B cell (primary cell): ENCODE measurements at regions not wholly inside any gene's neighbourhood (a gene's known extent, or its start where the extent isn't known, plus 50 kb on each side); places are given as distances from the start of the nearest gene placed in this dataset.

Experiments used
- ATAC-seq: fragments of 200-7000 bp; cut with Tn5 transposase; one replicate; pipeline ENCODE4 v1.10.0; 2021; ENCODE audit warnings: low read depth, mild to moderate bottlenecking, moderate number of reproducible peaks, moderate library complexity
- CTCF ChIA-PET: fragments of 350-600 bp; sonication (Branson Sonifier 250); formaldehyde crosslinking; loops from one replicate; lab custom pipeline; 2021; ENCODE audit warnings: antibody characterized with exemption, inconsistent platforms; lab: Charles Lee
- POLR2A ChIA-PET: fragments of 350-600 bp; sonication (Branson Sonifier 250); formaldehyde crosslinking; loops from one replicate; lab custom pipeline; 2021; ENCODE audit warnings: antibody characterized with exemption; lab: Charles Lee
- DNase-seq: peaks from one replicate; pipeline ENCODE4 v3.0.0; 2013
- H2AFZ ChIP-seq: 2 replicates; pipeline ENCODE4 v1.6.1; 2012; ENCODE audit warnings: mild to moderate bottlenecking, low read depth, low read length; ENCODE audit not compliant: insufficient read depth, poor library complexity, severe bottlenecking
- H3K27ac ChIP-seq, 2 donors: 1 replicate in 1 of 2; 2 replicates in 1 of 2; pipeline ENCODE4 v1.5.1; 2012 to 2013; ENCODE audit warnings: low read length in 2 of 2, mild to moderate bottlenecking in 2 of 2, moderate library complexity in 1 of 2
- H3K27me3 ChIP-seq, 4 experiments: fragments of 200-600 bp in 1 of 4; sonication (generic) in 1 of 4; replicated peaks in 1 of 4; 1 replicate in 2 of 4; 2 replicates in 2 of 4; pipeline versions ENCODE4 v1.6.1 to v1.7.0; 2013 to 2016; ENCODE audit warnings: low read length in 3 of 4, mild to moderate bottlenecking in 2 of 4, mixed read lengths in 1 of 4, moderate library complexity in 1 of 4; ENCODE audit not compliant: insufficient read depth in 4 of 4, control insufficient read depth in 3 of 4; ENCODE audit errors: control extremely low read depth in 1 of 4
- H3K36me3 ChIP-seq, 2 experiments: replicated peaks in 1 of 2; 1 replicate in 1 of 2; 2 replicates in 1 of 2; pipeline versions ENCODE4 v1.6.1 to v1.7.1; 2013; ENCODE audit warnings: low read length in 1 of 2; ENCODE audit not compliant: insufficient read depth in 2 of 2, control insufficient read depth in 1 of 2; ENCODE audit errors: control extremely low read depth in 1 of 2, extremely low read depth in 1 of 2
- H3K4me1 ChIP-seq, 2 donors: fragments of 200-600 bp in 1 of 2; sonication (generic) in 1 of 2; 1 replicate in 1 of 2; 2 replicates in 1 of 2; pipeline versions ENCODE4 v1.5.1 to v1.6.1; 2013 to 2017; ENCODE audit warnings: low read length in 2 of 2; ENCODE audit not compliant: control insufficient read depth in 2 of 2, insufficient read depth in 2 of 2
- H3K4me2 ChIP-seq: replicated peaks from 2 replicates; pipeline ENCODE3; 2012; ENCODE audit warnings: mild to moderate bottlenecking, low read depth, low read length; ENCODE audit not compliant: poor library complexity, severe bottlenecking
- H3K4me3 ChIP-seq, 5 experiments: fragments of 200-600 bp in 1 of 5; sonication (generic) in 1 of 5; 1 replicate in 3 of 5; 2 replicates in 2 of 5; pipeline versions ENCODE4 v1.5.1 to v1.7.0; 2011 to 2016; ENCODE audit warnings: low read length in 4 of 5, mild to moderate bottlenecking in 4 of 5, low read depth in 2 of 5, control low read depth in 1 of 5, moderate library complexity in 1 of 5; ENCODE audit not compliant: insufficient read depth in 1 of 5; ENCODE audit errors: control extremely low read depth in 1 of 5, extremely low read depth in 1 of 5
- H3K79me2 ChIP-seq: fragments of 200-600 bp; sonication (generic); one replicate; pipeline ENCODE4 v1.6.0; 2016; ENCODE audit warnings: low read length; ENCODE audit not compliant: control insufficient read depth, insufficient read depth
- H3K9ac ChIP-seq: fragments of 200-600 bp; sonication (generic); 2 replicates; pipeline ENCODE4 v1.6.1; 2017; ENCODE audit warnings: mild to moderate bottlenecking, low read length, moderate library complexity
- H3K9me3 ChIP-seq, 3 donors: one replicate each; pipeline versions ENCODE4 v1.6.1 to v1.7.1; 2013; ENCODE audit warnings: low read length in 2 of 3; ENCODE audit not compliant: control insufficient read depth in 2 of 3, insufficient read depth in 1 of 3; ENCODE audit errors: control extremely low read depth in 1 of 3
- H4K20me1 ChIP-seq: 2 replicates; pipeline ENCODE4 v1.6.0; 2012; ENCODE audit warnings: mild to moderate bottlenecking, low read length; ENCODE audit not compliant: insufficient read depth, control insufficient read depth, poor library complexity, severe bottlenecking
- H3K27ac Mint-ChIP-seq: one replicate; pipeline ENCODE4 v1.8.0; 2021; ENCODE audit warnings: mixed read lengths
- H3K27me3 Mint-ChIP-seq: one replicate; pipeline ENCODE4 v1.8.0; 2021; ENCODE audit warnings: mixed read lengths
- H3K4me1 Mint-ChIP-seq: one replicate; pipeline ENCODE4 v1.8.0; 2021; ENCODE audit warnings: mixed read lengths
- H3K4me3 Mint-ChIP-seq: one replicate; pipeline ENCODE4 v1.8.0; 2021; ENCODE audit warnings: mixed read lengths
- H3K9me3 Mint-ChIP-seq: one replicate; pipeline ENCODE4 v1.8.0; 2022; ENCODE audit warnings: mixed read lengths; ENCODE audit not compliant: insufficient read depth
- EZH2 ChIP-seq: IDR thresholded peaks from 2 replicates; pipeline ENCODE4 v1.6.1; 2012; ENCODE audit warnings: borderline replicate concordance, low read depth, mild to moderate bottlenecking, moderate library complexity, low read length; ENCODE audit not compliant: insufficient read depth, poor library complexity, severe bottlenecking
- WGBS: methylation state at CpG from one replicate; pipeline ENCODE4 v1.1.5; 2013; ENCODE audit warnings: missing lambda C conversion rate; ENCODE audit not compliant: insufficient coverage; 5-methylcytosine and 5-hydroxymethylcytosine counted together
- intact Hi-C: fragments of 100-400 bp; cut with micrococcal nuclease; formaldehyde crosslinking; loops from one replicate; pipeline ENCODE4 v1.10.0; 2022
- TF ChIP-seq, protein P1 (sequence below): fragments of 200-600 bp; IDR thresholded peaks from one replicate; pipeline ENCODE4 v1.8.0; 2022; ENCODE audit warnings: antibody characterized with exemption, mild to moderate bottlenecking

GRCh38 chr16:77496934-77497333 is 62.1 kb upstream of the ADAMTS18 start:
- no peak for ATAC-seq

GRCh38 chr16:77499373-77500285 is 64.8 kb upstream of the ADAMTS18 start:
- H3K9me3 ChIP-seq, result no peaks in the 10 kb centered on the region
- no peaks in the 10 kb centered on the region for H3K4me1 ChIP-seq
- no peaks in the 10 kb centered on the region for H4K20me1 ChIP-seq
- no peak overlapping the region for H3K9ac ChIP-seq
- DNase-seq (no peak), ATAC-seq (no peak)
- H3K4me2 ChIP-seq, result no peak overlapping the region
- H3K79me2 ChIP-seq, result no peaks in the 10 kb centered on the region
- H3K27ac Mint-ChIP-seq, result no peak overlapping the region
- H2AFZ ChIP-seq, result no peak overlapping the region
- H3K27me3 ChIP-seq, result no peaks in the 10 kb centered on the region
- ChIA-PET POLR2A (no interaction called here), CTCF (no interaction called here)
- H3K4me1 Mint-ChIP-seq, result no peaks in the 10 kb centered on the region
- WGBS, result 75% methylated on average over 5 of the region's 12 CpGs
- intact Hi-C loops, result no loop called here
- H3K36me3 ChIP-seq, result no peaks in the 10 kb centered on the region
- H3K4me3 ChIP-seq, result no peak overlapping the region
- no peak overlapping the region for H3K4me3 Mint-ChIP-seq
- TF ChIP-seq EZH2, result no peak
- TF ChIP-seq, protein P1, sequence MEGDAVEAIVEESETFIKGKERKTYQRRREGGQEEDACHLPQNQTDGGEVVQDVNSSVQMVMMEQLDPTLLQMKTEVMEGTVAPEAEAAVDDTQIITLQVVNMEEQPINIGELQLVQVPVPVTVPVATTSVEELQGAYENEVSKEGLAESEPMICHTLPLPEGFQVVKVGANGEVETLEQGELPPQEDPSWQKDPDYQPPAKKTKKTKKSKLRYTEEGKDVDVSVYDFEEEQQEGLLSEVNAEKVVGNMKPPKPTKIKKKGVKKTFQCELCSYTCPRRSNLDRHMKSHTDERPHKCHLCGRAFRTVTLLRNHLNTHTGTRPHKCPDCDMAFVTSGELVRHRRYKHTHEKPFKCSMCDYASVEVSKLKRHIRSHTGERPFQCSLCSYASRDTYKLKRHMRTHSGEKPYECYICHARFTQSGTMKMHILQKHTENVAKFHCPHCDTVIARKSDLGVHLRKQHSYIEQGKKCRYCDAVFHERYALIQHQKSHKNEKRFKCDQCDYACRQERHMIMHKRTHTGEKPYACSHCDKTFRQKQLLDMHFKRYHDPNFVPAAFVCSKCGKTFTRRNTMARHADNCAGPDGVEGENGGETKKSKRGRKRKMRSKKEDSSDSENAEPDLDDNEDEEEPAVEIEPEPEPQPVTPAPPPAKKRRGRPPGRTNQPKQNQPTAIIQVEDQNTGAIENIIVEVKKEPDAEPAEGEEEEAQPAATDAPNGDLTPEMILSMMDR, result no peak
- peaks cover 3% of the 10 kb centered on the region for H3K9me3 Mint-ChIP-seq
- no peak overlapping the region for H3K27ac ChIP-seq
- peaks cover 5% of the 10 kb centered on the region for H3K27me3 Mint-ChIP-seq

More at GRCh38 chr16:77496934-77497333, 62.1 kb upstream of the ADAMTS18 start:
- H4K20me1 ChIP-seq, result no peaks in the 10 kb centered on the region
- ChIA-PET CTCF (no interaction called here), POLR2A (no interaction called here)
- H3K9me3 ChIP-seq, result no peaks in the 10 kb centered on the region
- no peak overlapping the region for H3K27ac Mint-ChIP-seq
- no peak overlapping the region for H2AFZ ChIP-seq
- no peak for TF ChIP-seq EZH2
- TF ChIP-seq, protein P1, result no peak
- no peak overlapping the region for H3K9ac ChIP-seq
- DNase-seq, result no peak
- WGBS, result 60% methylated on average over 1 of the region's 2 CpGs
- H3K4me3 ChIP-seq, result no peak overlapping the region
- peaks cover 3% of the 10 kb centered on the region for H3K9me3 Mint-ChIP-seq
- no peaks in the 10 kb centered on the region for H3K79me2 ChIP-seq
- H3K27me3 Mint-ChIP-seq, result peaks cover 5% of the 10 kb centered on the region
- no peaks in the 10 kb centered on the region for H3K4me1 Mint-ChIP-seq
- no peak overlapping the region for H3K4me3 Mint-ChIP-seq
- H3K4me1 ChIP-seq, result no peaks in the 10 kb centered on the region
- no peaks in the 10 kb centered on the region for H3K36me3 ChIP-seq
- intact Hi-C loops, result no loop called here
- H3K4me2 ChIP-seq, result no peak overlapping the region
- no peak overlapping the region for H3K27ac ChIP-seq
- H3K27me3 ChIP-seq, result no peaks in the 10 kb centered on the region
